ENCODE measurements at regions not wholly inside any gene's neighbourhood (a gene's known extent, or its start where the extent isn't known, plus 50 kb on each side); places are given as distances from the start of the nearest gene placed in this dataset.

GRCh38 chr7:156071612-156072011 lies 259.3 kb upstream of the SHH start:
- no peak for TF ChIP-seq CTCF (conservative IDR thresholded peaks at IDR 0.05; ENCODE audit: low read depth in 2 of 2)
- no peak for TF ChIP-seq REST (IDR thresholded peaks at IDR 0.05; ENCODE audit: unreplicated experiment)
- no peak for TF ChIP-seq EZH2 (IDR thresholded peaks at IDR 0.05; ENCODE audit: low read depth, unreplicated experiment)
- TF ChIP-seq JUNB (IDR thresholded peaks at IDR 0.05; ENCODE audit: unreplicated experiment) = no peak
- no peak for TF ChIP-seq CREB1 (CRISPR knock-in tag; IDR thresholded peaks at IDR 0.05; ENCODE audit: low read depth)
- TF ChIP-seq EZH2phosphoT487 (IDR thresholded peaks at IDR 0.05; ENCODE audit: unreplicated experiment) = no peak
- no peak for TF ChIP-seq POLR2AphosphoS5 (IDR thresholded peaks at IDR 0.05; ENCODE audit: low read depth)
- no peak for TF ChIP-seq NANOG (IDR thresholded peaks at IDR 0.05; ENCODE audit: borderline replicate concordance)
- no peak for TF ChIP-seq ZNF462 (CRISPR knock-in tag; IDR thresholded peaks at IDR 0.05)

Measured in GM23338 (cell line).